Testis (tissue), 2 donors: ENCODE measurements at regions not wholly inside any gene's neighbourhood (a gene's known extent, or its start where the extent isn't known, plus 50 kb on each side); places are given as distances from the start of the nearest gene placed in this dataset.
"Not testable (repeated sequence)": the region's sequence is repeated elsewhere in the genome, so short reads cannot be mapped to it uniquely, and the experiment has no call there.

Source experiments
- CTCF ChIP-seq, 3 experiments: fragments of 450-650 bp in 2 of 3; fragments of 200-600 bp in 1 of 3; sonication (generic) in 1 of 3; IDR thresholded peaks; one replicate each; pipeline ENCODE4 v1.5.1; 2016 to 2019; ENCODE audit warnings: antibody characterized with exemption in 3 of 3, mild to moderate bottlenecking in 2 of 3, moderate library complexity in 1 of 3
- POLR2A ChIP-seq: fragments of 450-650 bp; IDR thresholded peaks from one replicate; pipeline ENCODE4 v1.6.1; 2017; ENCODE audit warnings: antibody characterized with exemption, mild to moderate bottlenecking, moderate library complexity

- TF ChIP-seq CTCF (IDR thresholded peaks at IDR 0.05); POLR2A: not testable (repeated sequence)
Measured at GRCh38 chr10:34892521-34892920, 77.4 kb upstream of the PARD3 start.
